ENCODE measurements at regions not wholly inside any gene's neighbourhood (a gene's known extent, or its start where the extent isn't known, plus 50 kb on each side); places are given as distances from the start of the nearest gene placed in this dataset.

DNA sequence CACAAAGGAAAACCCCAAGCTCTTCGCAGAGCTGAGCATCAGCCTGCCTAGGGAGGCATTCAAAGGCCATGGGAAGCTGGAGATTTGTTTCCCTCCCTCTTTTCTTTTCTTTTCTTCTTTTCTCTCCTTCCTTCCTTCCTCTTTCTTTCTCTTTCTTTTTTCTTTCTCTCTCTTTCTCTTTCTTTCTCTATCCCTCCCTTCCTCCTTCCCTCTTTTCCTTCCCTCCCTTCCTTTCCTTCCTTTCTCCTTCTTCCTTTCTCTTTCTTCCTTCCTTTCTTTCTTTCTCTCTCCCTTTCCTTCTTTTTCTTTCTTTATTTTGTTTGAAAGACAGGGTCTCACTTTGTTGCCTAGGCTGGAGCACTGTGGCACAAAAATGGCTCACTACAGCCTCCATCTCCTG lies 168.4 kb upstream of the ARL4C start:
- POLR2A ChIA-PET = no interaction called here
- H3K4me1 ChIP-seq (ENCODE audit: control insufficient read depth, insufficient read depth, low read length) = no peaks in the 10 kb centered on the region
- CTCF ChIA-PET = no interaction called here
- no peak overlapping the region for H3K4me3 ChIP-seq (ENCODE audit: low read depth, low read length)
- no peak overlapping the region for H3K27ac ChIP-seq (ENCODE audit: extremely low read depth, low read depth, low read length)
- H3K9me3 ChIP-seq (ENCODE audit: control insufficient read depth, insufficient read depth, low read depth, low read length) = no peaks in the 10 kb centered on the region
- TF ChIP-seq ZNF585B (tag by site-specific recombination; IDR thresholded peaks at IDR 0.05) (no peak), PRDM1 (tag by site-specific recombination; IDR thresholded peaks at IDR 0.05) (peak; percentile 87), GFI1B (tag by site-specific recombination; IDR thresholded peaks at IDR 0.05) (no peak), ZNF548 (tag by site-specific recombination; IDR thresholded peaks at IDR 0.05) (no peak), MEIS1 (CRISPR knock-in tag; IDR thresholded peaks at IDR 0.05; ENCODE audit: borderline replicate concordance) (no peak), ZNF366 (tag by site-specific recombination; conservative IDR thresholded peaks at IDR 0.05) (peak; percentile 75), ZNF645 (tag by site-specific recombination; IDR thresholded peaks at IDR 0.05) (no peak), YY1 (tag by site-specific recombination; IDR thresholded peaks at IDR 0.05) (no peak), ZBTB8A (tag by site-specific recombination; IDR thresholded peaks at IDR 0.05) (no peak), PATZ1 (tag by site-specific recombination; IDR thresholded peaks at IDR 0.05) (no peak), ZNF16 (tag by site-specific recombination; IDR thresholded peaks at IDR 0.05; ENCODE audit: low read depth) (no peak), ZEB2 (tag by site-specific recombination; IDR thresholded peaks at IDR 0.05) (no peak)
- TF ChIP-seq, protein P1, sequence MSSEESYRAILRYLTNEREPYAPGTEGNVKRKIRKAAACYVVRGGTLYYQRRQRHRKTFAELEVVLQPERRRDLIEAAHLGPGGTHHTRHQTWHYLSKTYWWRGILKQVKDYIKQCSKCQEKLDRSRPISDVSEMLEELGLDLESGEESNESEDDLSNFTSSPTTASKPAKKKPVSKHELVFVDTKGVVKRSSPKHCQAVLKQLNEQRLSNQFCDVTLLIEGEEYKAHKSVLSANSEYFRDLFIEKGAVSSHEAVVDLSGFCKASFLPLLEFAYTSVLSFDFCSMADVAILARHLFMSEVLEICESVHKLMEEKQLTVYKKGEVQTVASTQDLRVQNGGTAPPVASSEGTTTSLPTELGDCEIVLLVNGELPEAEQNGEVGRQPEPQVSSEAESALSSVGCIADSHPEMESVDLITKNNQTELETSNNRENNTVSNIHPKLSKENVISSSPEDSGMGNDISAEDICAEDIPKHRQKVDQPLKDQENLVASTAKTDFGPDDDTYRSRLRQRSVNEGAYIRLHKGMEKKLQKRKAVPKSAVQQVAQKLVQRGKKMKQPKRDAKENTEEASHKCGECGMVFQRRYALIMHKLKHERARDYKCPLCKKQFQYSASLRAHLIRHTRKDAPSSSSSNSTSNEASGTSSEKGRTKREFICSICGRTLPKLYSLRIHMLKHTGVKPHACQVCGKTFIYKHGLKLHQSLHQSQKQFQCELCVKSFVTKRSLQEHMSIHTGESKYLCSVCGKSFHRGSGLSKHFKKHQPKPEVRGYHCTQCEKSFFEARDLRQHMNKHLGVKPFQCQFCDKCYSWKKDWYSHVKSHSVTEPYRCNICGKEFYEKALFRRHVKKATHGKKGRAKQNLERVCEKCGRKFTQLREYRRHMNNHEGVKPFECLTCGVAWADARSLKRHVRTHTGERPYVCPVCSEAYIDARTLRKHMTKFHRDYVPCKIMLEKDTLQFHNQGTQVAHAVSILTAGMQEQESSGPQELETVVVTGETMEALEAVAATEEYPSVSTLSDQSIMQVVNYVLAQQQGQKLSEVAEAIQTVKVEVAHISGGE (tag by site-specific recombination; conservative IDR thresholded peaks at IDR 0.05; ENCODE audit: low read depth) = no peak
- no peaks in the 10 kb centered on the region for H3K36me3 ChIP-seq (ENCODE audit: control insufficient read depth in 2 of 2, insufficient read depth in 1 of 2, low read length in 2 of 2)

GRCh38 chr2:234661849-234662248 lies 165.0 kb upstream of the ARL4C start:
- CTCF ChIA-PET = interaction anchor here (0.7 kb wide), 1 partner anchor 9 kb away, joined by 3 read pairs; no protein-coding TSS in a partner anchor
- Histone ChIP-seq H3K4me1 (ENCODE audit: control insufficient read depth, insufficient read depth, low read length) (no peaks in the 10 kb centered on the region), H3K36me3 (ENCODE audit: control insufficient read depth in 2 of 2, insufficient read depth in 1 of 2, low read length in 2 of 2) (no peaks in the 10 kb centered on the region), H3K9me3 (ENCODE audit: control insufficient read depth, insufficient read depth, low read depth, low read length) (no peaks in the 10 kb centered on the region), H3K27ac (ENCODE audit: extremely low read depth, low read depth, low read length) (no peak overlapping the region), H3K4me3 (ENCODE audit: low read depth, low read length) (no peak overlapping the region)
- POLR2A ChIA-PET = no interaction called here
- TF ChIP-seq ZNF518A (tag by site-specific recombination; conservative IDR thresholded peaks at IDR 0.05; ENCODE audit: low read depth) = no peak
- no peak for TF ChIP-seq ZSCAN30 (tag by site-specific recombination; IDR thresholded peaks at IDR 0.05)
- TF ChIP-seq PRDM2 (tag by site-specific recombination; IDR thresholded peaks at IDR 0.05; ENCODE audit: borderline replicate concordance) = no peak

Measured in HEK293 (cell line).